ENCODE measurements at regions not wholly inside any gene's neighbourhood (a gene's known extent, or its start where the extent isn't known, plus 50 kb on each side); places are given as distances from the start of the nearest gene placed in this dataset.

DNA sequence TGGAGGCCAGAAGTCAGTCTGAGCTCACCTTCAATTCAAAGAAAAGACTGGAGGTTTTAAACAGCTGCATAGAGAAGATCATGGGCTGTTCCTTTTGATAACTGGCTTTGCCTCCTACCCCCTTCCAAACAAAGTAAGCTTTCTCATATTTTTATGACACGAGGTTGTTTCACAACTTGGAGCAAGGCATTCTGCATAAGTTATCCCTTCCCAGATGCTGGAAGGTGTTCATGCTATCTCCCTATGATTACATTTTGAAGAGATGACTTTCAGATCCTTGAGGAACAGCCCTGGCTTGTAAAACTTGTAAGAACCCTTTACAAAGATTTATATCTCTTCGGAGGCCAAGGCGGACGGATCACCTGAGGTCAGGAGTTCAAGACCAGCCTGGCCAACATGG is 571.9 kb upstream of the FTMT start:
- H3K4me3 ChIP-seq (ENCODE audit: low read depth, low read length) = no peak overlapping the region
- TF ChIP-seq CTCF (conservative IDR thresholded peaks at IDR 0.05; ENCODE audit: low read depth, low read length) = no peak
- no peak for DNase-seq (ENCODE audit: low read depth)

DNA sequence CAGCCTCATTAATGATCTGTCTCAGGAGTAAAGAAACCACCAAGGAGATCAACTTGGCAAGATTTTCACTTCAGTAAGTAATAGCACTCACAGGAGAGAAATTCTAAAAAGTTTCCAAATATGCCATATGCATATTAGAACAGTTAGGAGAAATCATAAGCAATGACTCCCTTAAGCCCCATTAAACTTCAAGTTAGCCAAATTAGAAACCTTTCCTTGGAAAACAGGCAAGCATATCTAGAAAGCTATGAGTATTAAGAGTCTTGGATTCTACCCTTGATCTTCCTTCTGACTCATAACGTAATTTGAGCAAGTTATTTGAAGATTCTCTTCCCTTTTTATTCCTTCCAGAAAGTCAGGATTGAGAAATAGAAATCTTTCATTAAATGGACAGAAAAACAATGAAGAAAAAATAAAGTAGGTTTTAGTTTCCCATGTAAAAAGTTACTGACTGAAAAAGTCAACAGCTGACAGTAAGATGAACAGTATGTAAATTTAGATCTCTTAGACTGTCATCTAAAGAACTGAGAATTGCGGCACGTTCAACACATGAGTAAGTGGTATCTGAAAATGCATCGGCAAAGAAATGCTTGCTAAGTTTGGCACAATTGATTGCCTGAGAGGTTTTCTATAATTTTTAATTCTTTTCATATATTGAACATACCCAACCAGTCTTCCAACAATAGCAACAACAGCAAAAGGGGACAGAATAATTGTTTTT is 565.7 kb upstream of the FTMT start:
- no peak for DNase-seq (ENCODE audit: low read depth)
- H3K4me3 ChIP-seq (ENCODE audit: low read depth, low read length) = no peak overlapping the region
- TF ChIP-seq CTCF (conservative IDR thresholded peaks at IDR 0.05; ENCODE audit: low read depth, low read length) = no peak

DNA sequence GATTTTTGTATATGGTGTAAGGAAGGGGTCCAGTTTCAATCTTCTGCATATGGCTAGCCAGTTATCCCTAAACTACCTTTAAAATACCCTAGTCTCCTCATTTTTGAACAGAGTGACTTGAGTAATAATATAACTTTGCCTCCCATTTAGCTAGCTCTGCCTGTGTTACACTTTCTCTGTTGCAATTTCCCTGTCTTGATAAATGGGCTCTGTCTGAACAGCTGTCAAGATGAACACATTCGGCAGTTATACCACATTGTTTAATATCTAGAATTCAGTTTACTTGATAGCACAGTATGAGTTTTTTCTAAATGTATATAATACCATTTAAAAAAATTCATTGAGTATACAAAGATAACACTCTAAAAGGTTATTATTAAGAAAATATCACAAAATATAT is 562.9 kb upstream of the FTMT start:
- no peak for DNase-seq (ENCODE audit: low read depth)
- no peak for TF ChIP-seq CTCF (conservative IDR thresholded peaks at IDR 0.05; ENCODE audit: low read depth, low read length)
- no peak overlapping the region for H3K4me3 ChIP-seq (ENCODE audit: low read depth, low read length)

DNA sequence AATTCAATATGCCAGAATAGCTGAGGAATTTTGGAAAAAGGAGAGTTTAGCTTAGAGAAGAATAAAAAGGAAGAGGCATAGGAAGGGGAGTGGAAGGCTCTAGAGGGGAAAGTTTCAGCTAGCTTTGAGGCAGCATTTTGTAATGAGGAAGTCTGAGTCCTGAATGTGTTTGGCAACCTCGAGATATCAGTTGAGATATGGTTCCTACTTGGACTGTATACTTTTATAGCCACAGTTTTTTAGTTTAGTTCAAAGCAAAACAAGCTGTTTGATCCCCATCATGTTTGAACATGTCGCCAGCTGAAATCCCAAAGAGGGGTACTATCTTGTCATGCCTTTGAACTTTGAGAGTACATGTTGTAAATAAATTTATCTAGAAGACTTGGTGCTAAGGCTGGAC is 559.0 kb upstream of the FTMT start:
- no peak for TF ChIP-seq CTCF (conservative IDR thresholded peaks at IDR 0.05; ENCODE audit: low read depth, low read length)
- H3K4me3 ChIP-seq (ENCODE audit: low read depth, low read length) = no peak overlapping the region
- DNase-seq (ENCODE audit: low read depth) = no peak

DNA sequence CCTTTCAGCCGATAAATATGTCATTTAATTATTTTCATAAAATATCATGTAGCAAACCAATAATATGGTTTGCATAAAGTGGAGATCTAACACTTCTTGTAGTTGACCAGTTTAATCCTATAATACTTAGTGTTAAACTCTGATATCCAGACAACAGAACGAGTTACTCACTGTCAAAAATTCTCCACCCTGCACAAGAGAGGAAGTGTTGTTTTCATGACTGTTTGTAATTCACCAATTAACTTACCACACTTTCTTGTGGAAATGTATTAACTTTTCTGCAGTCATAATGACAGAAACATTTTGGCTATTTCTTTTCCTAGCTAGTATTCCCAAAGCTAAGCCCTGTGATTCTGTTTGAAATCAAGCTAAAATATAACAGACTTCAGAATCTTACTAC is 555.3 kb upstream of the FTMT start:
- TF ChIP-seq CTCF (conservative IDR thresholded peaks at IDR 0.05; ENCODE audit: low read depth, low read length) = no peak
- no peak overlapping the region for H3K4me3 ChIP-seq (ENCODE audit: low read depth, low read length)
- DNase-seq (ENCODE audit: low read depth) = no peak

DNA sequence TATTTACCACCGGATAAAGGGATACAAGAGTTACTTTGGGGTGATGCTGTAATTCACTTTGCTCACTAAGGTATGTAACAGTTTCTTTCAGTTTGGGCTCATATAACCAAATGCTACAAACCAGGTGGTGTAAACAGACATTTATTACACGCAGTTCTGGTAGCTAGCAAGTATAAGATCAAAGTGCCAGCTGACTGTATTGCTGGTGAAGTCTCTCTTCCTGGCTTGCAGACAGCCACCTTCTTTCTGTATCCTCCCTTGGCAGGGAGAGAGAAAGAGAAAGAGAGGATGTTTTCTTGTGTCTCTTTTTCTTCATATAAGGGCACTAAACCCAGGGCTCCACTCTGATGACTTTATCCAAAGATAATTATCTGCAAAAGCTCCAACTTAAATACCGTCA is 552.5 kb upstream of the FTMT start:
- no peak for TF ChIP-seq CTCF (conservative IDR thresholded peaks at IDR 0.05; ENCODE audit: low read depth, low read length)
- DNase-seq (ENCODE audit: low read depth) = no peak

GRCh38 chr5:121304838-121305237 is 546.8 kb upstream of the FTMT start:
- no peak overlapping the region for H3K4me3 ChIP-seq (ENCODE audit: low read depth, low read length)
- TF ChIP-seq CTCF (conservative IDR thresholded peaks at IDR 0.05; ENCODE audit: low read depth, low read length) = no peak
- no peak for DNase-seq (ENCODE audit: low read depth)

More for the DNA sequence above, 552.5 kb upstream of the FTMT start:
- H3K4me3 ChIP-seq (ENCODE audit: low read depth, low read length) = no peak overlapping the region

Measured in choroid plexus epithelial cell (primary cell).